Activated gamma-delta T cell treated with anti-CD3 and anti-CD28 coated beads, Interleukin-2, amount 50 U/mL, for 16 hours (primary cell): ENCODE measurements at regions not wholly inside any gene's neighbourhood (a gene's known extent, or its start where the extent isn't known, plus 50 kb on each side); places are given as distances from the start of the nearest gene placed in this dataset.

Experiments used
- DNase-seq: peaks from one replicate; pipeline ENCODE4 v3.0.0-alpha.2; 2020; ENCODE audit warnings: low read depth

- no peak for DNase-seq
These were observed 2314.9 kb downstream of the LRRC4C start for GRCh38 chr11:39144351-39145130.

- DNase-seq, result no peak
These were observed 2319.9 kb downstream of the LRRC4C start for GRCh38 chr11:39139581-39139980.

- no peak for DNase-seq
These were observed 2338.6 kb downstream of the LRRC4C start for GRCh38 chr11:39120890-39121289.

GRCh38 chr11:39113606-39114005 lies 2345.8 kb downstream of the LRRC4C start:
- DNase-seq, result no peak

- DNase-seq, result no peak
These were observed 2357.2 kb downstream of the LRRC4C start for GRCh38 chr11:39102236-39102635.

GRCh38 chr11:39078465-39078864 lies 2381.0 kb downstream of the LRRC4C start:
- DNase-seq, result no peak

- no peak for DNase-seq
These were observed 2421.8 kb downstream of the LRRC4C start for GRCh38 chr11:39037611-39038010.

- DNase-seq, result no peak
These were observed 2423.4 kb downstream of the LRRC4C start for GRCh38 chr11:39036021-39036420.

- DNase-seq, result no peak
These were observed 2423.5 kb upstream of the RAG2 start for GRCh38 chr11:39021539-39021938.

- DNase-seq, result no peak
These were observed 2413.8 kb upstream of the RAG2 start for GRCh38 chr11:39011797-39012196.

GRCh38 chr11:38990841-38991240 lies 2392.8 kb upstream of the RAG2 start:
- no peak for DNase-seq

- no peak for DNase-seq
These were observed 2392.1 kb upstream of the RAG2 start for GRCh38 chr11:38990139-38990538.

GRCh38 chr11:38988908-38989307 lies 2390.9 kb upstream of the RAG2 start:
- no peak for DNase-seq

GRCh38 chr11:38972220-38972619 lies 2374.2 kb upstream of the RAG2 start:
- DNase-seq, result no peak

- DNase-seq, result no peak
These were observed 2373.1 kb upstream of the RAG2 start for GRCh38 chr11:38971141-38971540.

GRCh38 chr11:38968951-38969350 lies 2370.9 kb upstream of the RAG2 start:
- DNase-seq, result no peak

- no peak for DNase-seq
These were observed 2354.7 kb upstream of the RAG2 start for GRCh38 chr11:38952698-38953097.

GRCh38 chr11:38950867-38951266 lies 2352.8 kb upstream of the RAG2 start:
- no peak for DNase-seq

- no peak for DNase-seq
These were observed 2350.4 kb upstream of the RAG2 start for GRCh38 chr11:38948392-38948791.

GRCh38 chr11:38937709-38938108 lies 2339.7 kb upstream of the RAG2 start:
- DNase-seq, result no peak

- no peak for DNase-seq
These were observed 2337.9 kb upstream of the RAG2 start for GRCh38 chr11:38935941-38936340.

GRCh38 chr11:38927993-38928392 lies 2330.0 kb upstream of the RAG2 start:
- no peak for DNase-seq

GRCh38 chr11:38924644-38925043 lies 2326.6 kb upstream of the RAG2 start:
- DNase-seq, result no peak

- no peak for DNase-seq
These were observed 2302.2 kb upstream of the RAG2 start for GRCh38 chr11:38900211-38900610.
